NCI-H2107 treated with DMSO at 0.1 percent for 48 hours (cell line): ENCODE measurements at regions not wholly inside any gene's neighbourhood (a gene's known extent, or its start where the extent isn't known, plus 50 kb on each side); places are given as distances from the start of the nearest gene placed in this dataset.
A peak's percentile ranks its signal among the peaks of the same experiment; 100 is the strongest.

Experiments used
- DNase-seq: peaks from one replicate; lab custom pipeline; 2025; ENCODE audit not compliant: unreplicated experiment; lab: John Stamatoyannopoulos, UW

- peak; percentile 43 for DNase-seq
These were observed 209.4 kb downstream of the FOXA2 start for GRCh38 chr20:22374678-22375590.

- no peak for DNase-seq
These were observed 210.3 kb downstream of the FOXA2 start for GRCh38 chr20:22374066-22374465.

GRCh38 chr20:22373164-22373895 is 211.0 kb downstream of the FOXA2 start:
- DNase-seq, result no peak

DNA sequence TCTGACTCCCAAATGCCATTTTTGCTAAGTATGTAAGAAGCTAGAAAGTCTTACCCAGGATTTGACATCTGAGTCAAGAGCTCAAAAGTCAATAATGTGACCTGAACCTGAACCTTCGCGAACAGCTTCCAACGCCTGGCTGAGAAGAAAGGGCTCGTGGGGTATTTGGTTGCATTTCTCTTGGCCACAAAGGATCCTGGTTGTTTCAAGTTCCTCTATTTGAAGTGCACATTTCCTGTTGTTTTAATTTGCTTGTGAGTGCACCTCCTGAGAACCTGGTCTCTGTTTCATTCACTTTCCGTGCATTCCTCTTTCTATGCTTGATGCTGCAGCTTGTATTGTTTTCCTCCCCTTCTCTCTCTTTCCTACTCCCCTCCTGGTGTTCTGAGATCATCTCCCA is 212.5 kb downstream of the FOXA2 start:
- peak; percentile 84 for DNase-seq

GRCh38 chr20:22370137-22370536 is 214.2 kb downstream of the FOXA2 start:
- no peak for DNase-seq

DNA sequence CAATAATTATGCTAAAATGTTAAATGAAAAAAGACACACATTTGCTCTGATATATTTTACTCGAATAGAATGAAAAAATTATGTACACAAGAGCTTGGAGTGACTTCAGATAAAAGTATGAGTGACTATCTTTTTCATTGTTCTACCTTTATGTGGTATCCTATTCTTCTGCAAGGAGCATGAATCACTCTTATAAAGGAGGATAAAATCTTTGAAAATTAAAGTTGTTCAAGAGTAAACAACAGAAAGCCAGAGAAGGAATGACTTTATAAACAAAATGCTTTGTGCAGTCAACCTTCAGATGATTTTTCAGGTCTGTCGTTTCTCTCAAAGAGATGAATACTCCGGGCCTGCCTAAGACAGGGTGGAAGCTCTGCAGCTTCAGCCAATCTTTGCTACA is 215.3 kb downstream of the FOXA2 start:
- DNase-seq, result no peak

- no peak for DNase-seq
These were observed 216.1 kb downstream of the FOXA2 start for GRCh38 chr20:22368235-22368634.

GRCh38 chr20:22366631-22367030 is 217.7 kb downstream of the FOXA2 start:
- no peak for DNase-seq

GRCh38 chr20:22354647-22355046 is 229.7 kb downstream of the FOXA2 start:
- no peak for DNase-seq

DNA sequence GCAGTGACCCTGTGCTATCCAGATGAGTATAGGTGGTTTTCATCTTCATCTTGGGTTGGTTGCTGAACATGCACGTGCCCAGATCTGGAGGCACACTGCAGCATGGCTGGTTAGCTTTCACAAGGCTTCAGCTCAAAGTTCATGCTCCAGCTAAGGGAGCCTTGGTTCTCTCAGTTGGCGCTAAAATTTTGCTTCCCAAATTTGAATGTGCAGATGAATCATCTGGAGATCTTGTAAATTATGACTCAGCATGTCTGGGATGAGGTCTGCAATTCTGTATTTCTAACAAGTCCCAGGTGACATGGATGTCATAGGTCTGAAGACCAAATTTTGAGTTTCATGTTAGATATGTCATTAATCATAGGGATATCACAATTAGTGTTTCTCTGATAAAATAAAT is 230.8 kb downstream of the FOXA2 start:
- no peak for DNase-seq

DNA sequence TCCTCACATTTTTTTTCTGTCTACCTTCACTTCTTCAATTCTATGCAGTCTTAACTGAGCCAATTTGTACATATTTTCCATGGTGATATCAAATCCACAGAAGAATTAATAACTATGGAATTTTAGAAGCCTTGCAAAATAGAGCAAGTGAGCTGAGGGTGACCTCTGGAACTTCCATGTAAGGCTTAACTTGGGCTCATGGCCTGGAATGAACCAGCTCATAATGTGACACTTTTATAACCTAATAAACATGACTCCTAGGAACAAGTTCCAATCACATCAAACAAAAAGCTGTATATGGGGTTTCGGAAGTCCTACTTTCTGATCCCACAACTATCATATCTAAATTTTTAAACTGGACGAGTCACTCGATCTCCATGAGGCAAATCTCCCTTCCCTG is 232.4 kb downstream of the FOXA2 start:
- no peak for DNase-seq

GRCh38 chr20:22350624-22351023 is 233.7 kb downstream of the FOXA2 start:
- no peak for DNase-seq

GRCh38 chr20:22348010-22348409 is 236.4 kb downstream of the FOXA2 start:
- DNase-seq, result no peak

DNA sequence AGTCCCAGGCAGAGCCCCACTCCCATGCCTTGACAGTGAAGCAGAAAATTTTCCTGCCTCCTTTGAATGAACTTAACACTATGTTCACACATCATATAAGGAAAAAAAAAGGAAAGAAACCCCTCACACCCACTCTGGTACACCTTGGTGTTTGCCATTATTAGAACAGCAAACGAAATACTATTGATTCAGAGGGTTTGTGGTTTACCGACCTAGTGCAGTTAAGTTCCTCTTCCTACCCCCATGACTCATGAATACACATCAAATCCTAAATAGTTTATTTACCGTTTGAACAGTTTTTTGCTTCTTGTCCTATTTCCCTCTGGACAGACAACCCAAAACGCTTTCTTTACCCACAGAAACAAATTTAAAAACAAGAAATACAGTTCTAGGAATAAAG is 237.7 kb downstream of the FOXA2 start:
- DNase-seq, result peak; percentile 30

GRCh38 chr20:22343612-22344011 is 240.8 kb downstream of the FOXA2 start:
- no peak for DNase-seq

DNA sequence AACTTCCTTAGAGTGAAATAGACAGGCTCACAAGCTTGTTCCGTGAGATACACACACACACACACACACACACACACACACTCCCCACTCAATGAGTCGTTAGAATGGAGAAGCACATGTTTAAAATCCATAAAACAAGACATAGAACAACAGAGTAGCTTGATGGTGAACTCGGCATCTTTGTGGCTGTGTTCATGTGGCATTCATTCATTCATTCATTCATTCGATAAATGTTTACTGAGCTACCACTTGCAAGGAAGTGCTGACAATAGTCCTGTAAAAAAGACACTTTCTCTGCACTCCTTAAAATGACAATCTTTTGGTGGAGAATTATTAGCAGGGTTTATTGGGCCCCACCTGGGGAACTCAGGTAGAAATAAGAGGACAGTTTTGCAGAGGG is 242.0 kb downstream of the FOXA2 start:
- no peak for DNase-seq

- no peak for DNase-seq
These were observed 242.9 kb downstream of the FOXA2 start for GRCh38 chr20:22341508-22341907.

DNA sequence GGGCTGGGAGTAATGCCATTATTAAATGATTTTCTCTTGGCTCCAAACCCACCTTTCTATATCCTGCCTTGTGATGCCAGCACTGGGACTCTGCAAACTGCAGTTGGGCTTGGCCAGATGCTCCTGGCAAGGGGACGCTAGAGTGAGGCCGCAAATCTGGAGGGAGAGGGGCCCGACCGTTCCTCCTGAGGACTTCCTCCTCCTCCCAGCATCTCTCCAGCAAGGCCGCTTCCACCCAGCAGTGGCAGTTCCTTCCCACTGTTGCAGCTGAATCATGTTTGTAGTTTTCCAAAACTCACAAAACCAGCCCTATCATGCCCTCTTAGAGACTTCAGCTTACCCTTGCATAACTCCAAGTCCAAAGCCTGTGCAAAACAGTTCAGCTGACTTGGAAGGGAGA is 244.4 kb downstream of the FOXA2 start:
- DNase-seq, result no peak

- peak; percentile 46 for DNase-seq
These were observed 245.1 kb downstream of the FOXA2 start for GRCh38 chr20:22339091-22339881.

- no peak for DNase-seq
These were observed 246.1 kb downstream of the FOXA2 start for GRCh38 chr20:22338140-22338708.

DNA sequence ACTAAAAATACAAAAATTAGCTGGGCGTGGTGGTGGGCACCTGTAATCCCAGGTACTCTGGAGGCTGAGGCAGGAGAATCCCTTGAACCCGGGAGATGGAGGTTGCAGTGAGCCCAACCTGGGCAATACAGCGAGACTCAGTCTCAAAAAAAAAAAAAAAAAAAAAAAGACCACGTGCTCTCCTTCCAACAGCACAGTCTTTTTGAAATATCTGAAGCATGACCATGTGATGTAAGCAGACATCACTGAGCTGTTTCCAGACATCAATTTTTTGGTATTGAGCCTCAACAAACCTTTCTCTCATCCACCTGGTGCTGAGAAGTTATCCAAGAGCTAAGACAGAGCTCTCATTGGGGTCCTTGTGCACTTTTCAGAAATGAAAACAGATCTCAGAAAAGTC is 249.2 kb downstream of the FOXA2 start:
- no peak for DNase-seq
